Activated CD8-positive, alpha-beta memory T cell treated with anti-CD3 and anti-CD28 coated beads for 48 hours (primary cell): ENCODE measurements at regions not wholly inside any gene's neighbourhood (a gene's known extent, or its start where the extent isn't known, plus 50 kb on each side); places are given as distances from the start of the nearest gene placed in this dataset.
"Not testable (repeated sequence)": the region's sequence is repeated elsewhere in the genome, so short reads cannot be mapped to it uniquely, and the experiment has no call there.

ENCODE experiments used
- DNase-seq, 3 experiments: peaks; one replicate each; pipeline ENCODE4 v3.0.0-alpha.2; 2020; ENCODE audit warnings: low read depth in 2 of 3, low spot score in 2 of 3

DNA sequence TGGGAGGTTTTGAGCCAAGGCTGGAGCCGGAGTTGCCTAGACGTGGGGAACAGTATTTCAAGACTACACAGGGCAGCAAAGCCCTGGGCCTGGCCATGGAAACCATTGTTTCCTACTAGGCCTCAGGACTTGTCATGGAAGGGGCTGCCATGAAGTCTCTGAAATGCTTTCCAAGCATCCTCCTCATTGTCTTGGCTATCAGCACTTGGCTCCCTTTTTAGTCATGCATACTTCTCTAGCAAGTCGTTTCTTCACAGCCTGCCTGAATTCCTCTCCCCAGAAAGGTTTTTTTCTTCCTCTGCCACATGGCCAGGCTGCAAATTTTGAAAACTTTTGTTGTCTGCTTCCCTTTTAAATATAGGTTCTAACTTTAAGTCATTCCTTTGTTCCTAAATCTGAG, 406.6 kb upstream of the TMPRSS15 start:
- DNase-seq: no peak

DNA sequence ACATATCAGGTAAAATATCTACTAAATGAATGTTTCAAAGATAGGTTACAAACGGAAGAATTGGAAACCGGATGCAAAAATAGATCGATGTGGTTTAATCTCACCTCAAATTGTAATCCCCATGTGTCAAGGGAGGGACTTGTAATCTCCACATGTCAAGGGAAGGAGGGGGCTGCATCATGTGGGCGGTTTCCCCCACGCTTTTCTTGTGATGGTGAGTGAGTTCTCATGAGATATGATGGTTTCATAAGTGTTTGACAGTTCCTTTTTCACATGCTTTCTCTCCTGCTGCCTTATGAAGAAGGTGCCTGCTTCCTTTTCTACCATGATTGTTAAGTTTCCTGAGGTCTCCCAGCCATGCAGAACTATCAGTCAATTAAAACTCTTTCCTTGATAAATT, 408.7 kb upstream of the TMPRSS15 start:
- DNase-seq: no peak

DNA sequence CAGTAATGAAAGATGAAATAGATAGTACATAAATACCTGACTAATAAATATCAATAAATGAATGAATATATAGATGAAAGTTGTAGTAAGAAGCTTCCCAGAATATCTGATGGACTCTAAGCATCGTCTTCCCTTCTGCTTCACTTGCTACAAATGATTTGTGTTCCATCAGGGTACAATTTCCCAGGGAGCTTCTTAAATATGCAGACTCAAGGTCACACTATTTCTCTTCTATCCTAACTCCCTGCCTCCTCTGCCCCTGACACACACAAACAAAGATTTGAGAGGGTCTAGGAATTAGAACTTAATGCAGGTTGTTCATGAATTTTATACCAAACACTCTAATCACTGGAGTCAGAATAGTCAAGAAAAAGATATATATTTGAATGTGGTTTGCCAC, 415.9 kb upstream of the TMPRSS15 start:
- DNase-seq: no peak

DNA sequence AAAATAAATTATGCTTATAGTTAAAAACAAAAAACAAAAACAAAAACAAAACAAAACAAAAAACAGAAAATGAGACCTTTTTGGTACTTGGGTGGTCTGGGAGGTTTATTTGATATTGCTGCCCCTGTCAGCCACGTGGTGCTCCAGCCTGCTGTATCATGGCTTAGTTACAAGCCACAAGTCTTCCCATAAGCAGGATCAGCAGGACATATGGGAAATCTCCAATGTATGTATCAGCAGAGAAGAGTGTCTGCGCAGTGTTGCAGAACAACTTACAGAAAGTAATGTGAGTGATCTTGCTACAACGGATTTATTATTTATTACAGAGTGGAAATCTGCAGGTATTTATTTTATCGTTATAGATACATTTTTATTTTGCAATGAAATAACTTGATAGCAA, 423.0 kb upstream of the TMPRSS15 start:
- no peak for DNase-seq

DNA sequence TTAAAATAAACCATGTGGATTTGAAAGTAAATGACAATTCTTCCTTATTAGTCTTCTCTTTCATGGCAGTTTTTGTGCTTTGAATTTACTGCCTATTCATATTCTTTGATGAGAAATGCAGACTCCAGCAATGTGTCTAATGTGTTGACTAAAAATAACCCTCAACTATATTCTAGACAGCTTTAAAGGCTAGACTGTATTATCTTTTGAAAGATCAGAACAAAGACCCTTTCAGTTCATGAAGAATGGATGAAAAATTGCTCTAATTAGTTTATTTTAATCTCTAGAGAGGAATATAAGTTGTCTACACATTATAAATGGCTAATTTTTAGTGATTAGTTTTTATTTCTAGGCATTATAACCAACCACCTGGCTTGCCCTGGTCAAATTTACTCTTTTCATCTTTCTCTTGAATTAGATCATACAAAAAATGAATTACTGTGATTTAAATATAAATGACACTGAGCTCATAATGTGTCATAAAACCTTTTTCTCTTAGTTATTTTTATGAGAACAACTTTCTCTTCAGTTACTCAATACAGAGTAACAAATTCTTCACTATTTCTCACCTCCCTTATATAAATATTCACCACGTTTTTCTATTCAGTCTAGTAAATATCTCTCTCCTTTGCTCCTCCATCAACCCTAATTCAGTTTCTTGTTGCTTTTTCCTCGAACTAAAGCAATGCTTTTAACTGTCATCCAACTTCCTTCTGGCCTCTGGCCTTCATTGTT, 428.5 kb upstream of the TMPRSS15 start:
- no peak for DNase-seq

DNA sequence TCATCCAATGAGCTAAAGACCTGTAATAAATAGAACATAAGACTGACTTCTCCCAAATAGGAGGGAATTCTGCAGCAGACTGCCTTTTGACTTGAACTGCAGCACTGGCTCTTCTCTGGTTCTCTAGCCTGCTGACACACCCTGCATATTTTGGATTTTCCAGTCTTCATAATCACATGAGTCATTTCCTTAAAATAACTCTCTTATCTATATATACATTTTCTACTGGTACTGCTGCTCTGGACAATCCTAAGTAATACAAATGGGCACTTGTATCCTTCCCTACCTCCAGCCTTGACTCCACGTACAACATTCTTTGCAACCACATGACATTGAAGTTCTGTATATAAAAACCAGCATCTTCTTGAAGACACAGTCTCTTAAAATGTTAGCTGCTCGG, 429.4 kb upstream of the TMPRSS15 start:
- no peak for DNase-seq

DNA sequence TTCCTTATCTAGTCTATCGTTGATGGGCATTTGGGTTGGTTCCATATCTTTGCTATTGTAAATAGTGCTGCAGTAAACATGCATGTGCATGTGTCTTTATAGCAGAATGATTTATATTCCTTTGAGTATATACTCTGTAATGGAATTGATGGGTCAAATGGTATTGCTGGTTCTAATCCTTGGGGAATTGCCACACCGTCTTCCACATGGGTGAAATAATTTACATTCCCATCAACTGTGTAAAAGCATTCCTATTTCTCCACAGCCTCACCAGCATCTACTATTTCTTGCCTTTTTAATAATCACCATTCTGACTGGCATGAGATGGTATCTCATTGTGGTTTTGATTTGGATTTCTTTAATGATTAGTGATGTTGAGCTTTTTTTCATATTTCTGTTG, 430.5 kb upstream of the TMPRSS15 start:
- DNase-seq: not testable (repeated sequence)

DNA sequence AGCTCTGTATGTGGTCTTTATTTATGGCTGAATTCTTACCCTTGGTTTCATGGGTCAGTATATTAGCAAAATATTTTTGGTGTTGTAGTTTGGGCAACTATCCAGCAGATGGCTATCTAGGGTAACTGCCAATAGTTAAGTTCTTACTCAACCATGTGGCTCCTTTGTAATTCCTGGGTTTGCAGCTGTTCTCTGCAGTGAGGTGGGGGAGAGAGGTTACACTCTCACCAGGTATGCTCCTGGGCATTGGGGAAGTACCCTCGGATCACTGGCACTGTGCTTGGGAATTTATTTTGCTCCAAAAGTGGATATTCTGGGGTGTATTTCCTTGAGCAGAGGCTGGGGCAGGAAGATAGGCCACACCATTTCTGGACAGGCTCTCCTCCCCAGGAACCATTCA, 436.7 kb upstream of the TMPRSS15 start:
- DNase-seq: no peak

DNA sequence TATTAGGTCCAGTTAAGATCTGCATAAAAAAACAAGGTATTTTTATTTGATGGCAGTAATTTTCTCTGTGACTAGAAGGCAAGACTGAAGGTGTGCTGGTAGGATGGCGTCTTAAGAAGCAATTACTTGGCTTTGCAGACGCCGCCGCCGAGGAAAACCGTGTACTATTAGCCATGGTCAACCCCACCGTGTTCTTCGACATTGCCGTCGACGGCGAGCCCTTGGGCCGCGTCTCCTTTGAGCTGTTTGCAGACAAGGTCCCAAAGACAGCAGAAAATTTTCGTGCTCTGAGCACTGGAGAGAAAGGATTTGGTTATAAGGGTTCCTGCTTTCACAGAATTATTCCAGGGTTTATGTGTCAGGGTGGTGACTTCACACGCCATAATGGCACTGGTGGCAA, 454.0 kb upstream of the TMPRSS15 start:
- DNase-seq: not testable (repeated sequence)

DNA sequence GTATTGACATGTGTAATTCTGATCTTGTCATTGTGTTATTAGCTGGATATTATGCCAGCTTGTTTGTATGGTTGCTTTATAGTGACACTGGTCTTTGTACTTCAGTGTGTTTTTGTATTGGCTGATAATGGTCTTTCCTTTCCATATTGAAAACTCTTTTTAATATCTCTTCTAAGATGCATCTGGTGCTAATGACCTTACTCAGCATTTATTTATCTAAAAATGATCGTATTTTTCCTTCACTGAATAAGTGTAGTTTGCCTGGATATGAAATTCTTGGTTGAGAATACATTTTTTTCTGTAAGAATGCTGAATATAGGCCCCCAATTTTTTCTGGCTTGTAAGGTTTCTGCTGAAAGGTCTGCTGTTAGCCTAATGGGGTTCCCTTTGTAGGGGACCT, 465.5 kb upstream of the TMPRSS15 start:
- DNase-seq: no peak

DNA sequence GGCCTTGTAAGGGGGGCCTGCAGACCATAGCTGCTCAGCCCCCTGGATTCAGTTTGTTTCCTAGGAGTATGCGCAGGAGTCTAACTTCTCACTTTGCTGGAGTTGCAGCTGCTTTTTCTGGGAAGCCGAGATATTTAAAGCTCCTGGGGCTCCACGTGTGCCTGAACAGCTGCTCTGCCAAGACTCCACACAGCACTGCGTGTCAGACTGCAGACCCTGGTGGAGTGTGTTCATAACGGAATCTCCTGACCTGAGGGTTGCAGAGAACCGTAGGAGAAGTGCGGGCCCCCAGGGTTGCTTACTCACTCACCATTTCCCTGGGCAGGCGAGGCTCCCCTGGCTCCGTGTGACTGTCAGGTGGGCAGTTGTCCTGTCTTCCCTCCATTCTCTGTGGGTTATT, 474.3 kb upstream of the TMPRSS15 start:
- no peak for DNase-seq

DNA sequence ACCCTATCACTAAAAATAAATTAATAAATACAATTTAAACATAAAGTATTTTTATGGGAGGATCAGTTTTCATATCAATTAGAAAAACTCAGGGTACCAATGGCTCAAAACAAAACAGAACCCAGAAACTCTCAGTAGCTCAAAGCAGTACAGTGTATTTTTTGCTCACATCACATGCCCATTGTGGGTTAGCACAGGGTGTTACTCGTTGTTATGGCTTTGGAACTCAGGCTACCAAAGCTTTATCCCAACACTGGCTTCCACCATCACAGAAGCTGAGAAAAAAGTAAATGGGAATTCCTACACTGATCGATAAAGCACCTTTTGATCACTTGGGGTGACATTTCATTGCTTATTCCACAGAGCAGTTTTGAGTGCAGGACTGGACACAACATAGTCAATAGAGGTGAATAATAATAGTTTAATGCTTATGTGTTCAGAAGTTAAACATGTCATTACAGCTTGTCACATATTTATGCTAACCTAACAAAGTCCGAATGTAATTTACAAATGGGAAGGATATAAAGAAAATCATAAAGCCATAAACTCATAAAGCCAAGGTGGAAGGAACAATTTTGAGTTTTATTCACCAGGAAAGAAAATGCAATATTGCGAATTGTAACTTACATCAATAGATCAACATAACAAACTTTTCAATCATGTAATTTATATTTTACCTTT, 484.5 kb upstream of the TMPRSS15 start:
- DNase-seq: no peak

DNA sequence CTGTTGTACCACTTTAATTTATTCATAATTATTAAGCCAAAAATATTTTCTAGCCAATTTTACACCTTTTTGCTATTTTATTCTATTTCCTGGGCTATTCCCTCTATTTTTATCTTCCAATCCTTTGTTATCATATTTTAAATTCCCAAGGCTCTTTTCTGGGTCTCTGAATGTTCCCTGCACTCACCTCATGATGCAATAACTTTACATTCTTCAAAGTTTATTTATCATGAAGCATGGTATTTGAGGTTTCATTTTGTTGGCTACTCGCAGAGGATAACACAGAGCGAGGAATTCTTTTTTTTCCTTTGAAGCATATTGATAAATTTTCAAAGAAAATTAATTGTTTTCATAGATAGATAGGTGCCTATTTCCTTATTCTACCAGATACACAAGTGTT, 489.8 kb upstream of the TMPRSS15 start:
- no peak for DNase-seq

DNA sequence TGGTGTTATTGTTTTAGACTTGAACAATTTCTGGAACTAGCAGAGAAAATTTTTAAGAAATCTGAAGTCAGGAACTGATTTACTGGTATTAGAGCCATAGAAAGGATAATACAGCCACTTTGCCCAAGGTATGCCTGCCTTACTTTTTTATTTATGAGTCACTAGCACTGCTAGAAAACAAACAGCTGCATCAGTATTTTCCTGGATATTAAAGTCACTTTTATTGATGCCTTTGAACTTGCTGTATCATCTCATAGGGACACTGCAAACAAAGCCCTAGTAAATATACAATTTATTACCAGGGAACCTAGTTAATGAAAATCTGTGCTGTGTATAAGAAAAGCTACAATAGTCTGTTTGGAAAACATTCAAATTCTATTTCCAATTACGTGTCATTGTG, 490.8 kb upstream of the TMPRSS15 start:
- no peak for DNase-seq

DNA sequence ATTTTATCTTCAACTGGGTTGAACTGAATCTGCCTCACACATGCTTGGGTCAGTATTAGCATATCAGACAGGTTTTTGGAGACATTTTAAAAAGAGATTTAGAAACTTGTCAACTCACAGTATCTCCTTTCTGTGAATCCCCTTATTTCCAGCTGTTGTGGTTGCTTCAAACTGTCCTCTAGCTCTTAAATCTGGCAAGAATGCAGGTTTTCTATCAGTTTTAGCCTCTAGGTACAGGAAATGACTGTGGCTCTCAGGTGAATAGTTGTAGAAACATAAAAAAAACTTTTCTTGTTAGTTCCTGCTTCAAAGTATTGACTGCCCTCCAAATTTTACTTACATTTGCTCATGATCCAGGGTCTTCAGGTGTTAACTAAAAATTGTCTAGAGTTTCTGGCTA, 495.7 kb upstream of the TMPRSS15 start:
- DNase-seq: no peak

DNA sequence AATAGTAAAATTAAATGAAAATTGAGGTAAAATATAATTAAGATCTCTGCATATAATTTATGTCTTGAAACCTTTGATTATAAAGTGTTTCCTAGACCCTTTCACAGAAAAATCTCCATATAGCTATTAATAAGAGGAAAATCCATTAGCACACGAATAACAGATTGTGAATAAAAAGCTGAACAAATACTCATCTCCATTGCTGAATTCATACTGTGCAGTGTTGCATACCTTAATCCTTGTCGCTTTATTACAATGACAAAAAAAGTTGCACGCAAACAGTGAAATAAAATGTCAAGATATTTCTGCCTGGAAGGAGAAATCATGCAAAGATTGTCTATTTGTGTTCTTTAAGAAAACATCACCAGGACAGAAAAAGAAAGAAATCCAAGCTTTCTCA, 499.1 kb upstream of the TMPRSS15 start:
- DNase-seq: no peak

DNA sequence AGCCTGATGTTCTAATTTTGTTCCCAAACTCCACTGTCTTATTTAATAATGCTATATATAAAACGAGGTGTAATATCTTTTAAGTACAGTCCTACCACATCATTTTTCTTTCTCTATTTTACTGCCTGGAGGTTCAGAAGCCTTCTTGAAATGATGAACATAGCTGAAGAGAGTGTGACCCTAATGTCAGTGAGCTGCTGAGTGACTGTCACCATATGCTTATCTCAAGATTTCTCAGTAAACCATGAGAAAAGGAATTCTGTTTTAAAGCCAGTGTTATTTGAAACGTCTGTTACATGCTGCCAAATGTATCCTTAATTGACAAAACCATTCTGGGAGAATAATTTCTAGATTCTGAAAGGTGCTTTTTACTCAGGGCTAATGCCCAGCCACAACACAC, 503.5 kb upstream of the TMPRSS15 start:
- no peak for DNase-seq

DNA sequence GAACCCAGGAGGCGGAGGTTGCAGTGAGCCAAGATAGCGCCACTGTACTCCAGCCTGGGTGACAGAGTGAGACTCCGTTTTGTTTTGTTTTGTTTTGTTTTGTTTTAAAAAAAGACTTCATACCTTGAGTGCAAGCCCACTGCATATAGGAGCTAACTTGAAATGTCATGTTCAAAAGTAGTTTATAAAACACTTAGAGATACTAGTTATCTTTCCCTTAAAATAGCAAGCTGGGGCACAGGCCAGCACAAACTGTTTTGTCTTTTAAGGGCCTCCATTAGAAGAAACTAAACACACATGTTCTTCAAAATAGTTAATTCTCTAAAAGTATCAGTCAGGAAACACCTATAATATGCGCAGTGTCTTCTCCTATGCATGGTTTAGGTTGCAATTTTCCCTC, 505.1 kb upstream of the TMPRSS15 start:
- DNase-seq: no peak

DNA sequence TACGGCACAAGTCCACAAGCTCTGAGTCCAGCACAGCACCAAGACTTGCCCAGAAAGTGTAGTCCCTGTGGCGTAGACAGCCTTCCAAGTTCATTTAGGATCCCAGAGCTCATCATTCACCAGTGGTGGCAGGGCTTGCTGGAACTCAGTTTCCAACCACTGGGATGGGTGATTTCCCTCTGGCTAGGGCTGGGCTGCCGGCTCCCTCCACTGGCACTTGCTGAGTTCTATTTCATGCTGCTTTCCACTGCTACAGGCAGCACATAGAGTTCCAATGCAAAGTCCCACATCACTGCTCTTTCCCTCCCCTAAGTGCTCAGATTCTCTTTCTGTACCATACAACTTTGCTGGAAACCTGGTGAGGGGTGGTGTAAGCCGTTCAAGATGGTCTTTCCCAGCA, 510.3 kb upstream of the TMPRSS15 start:
- DNase-seq: no peak

DNA sequence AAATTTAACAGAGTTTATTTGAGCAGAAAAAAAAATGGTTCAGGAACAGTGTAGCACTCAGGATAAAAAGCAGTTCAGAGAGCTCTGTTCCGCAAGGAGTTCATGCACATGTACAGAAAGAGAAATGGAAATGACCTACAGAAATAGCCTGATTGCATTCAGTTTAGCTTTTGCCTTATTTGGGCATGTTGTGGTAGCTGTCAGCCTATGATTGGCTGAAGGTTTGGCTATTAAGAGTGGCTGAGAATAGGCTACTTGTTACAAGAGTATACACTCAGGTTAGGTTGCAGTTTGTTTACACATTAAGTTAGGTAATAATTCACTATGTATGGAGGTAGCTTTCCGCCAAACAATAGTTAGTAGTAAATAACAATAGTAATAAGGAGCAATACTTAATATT, 511.0 kb upstream of the TMPRSS15 start:
- DNase-seq: no peak

DNA sequence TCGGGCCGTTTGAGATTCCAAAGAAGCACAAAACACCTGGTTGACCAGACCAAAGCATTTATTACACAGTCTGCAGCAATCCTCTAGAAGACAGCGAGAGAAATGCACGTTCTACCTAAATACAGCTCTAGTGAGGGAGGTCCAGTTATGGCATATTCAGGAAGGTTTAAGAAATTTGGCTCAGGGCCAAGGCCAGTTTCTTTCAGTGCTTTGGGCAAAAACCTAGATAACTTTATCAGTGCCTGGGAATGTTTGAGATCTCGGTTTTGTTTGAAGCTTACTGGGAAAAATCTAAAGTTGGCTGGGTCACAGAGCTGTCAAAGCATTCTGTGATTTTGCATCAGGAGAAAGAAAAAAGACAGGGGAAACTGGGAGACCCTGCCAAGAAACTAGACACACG, 514.0 kb upstream of the TMPRSS15 start:
- no peak for DNase-seq

DNA sequence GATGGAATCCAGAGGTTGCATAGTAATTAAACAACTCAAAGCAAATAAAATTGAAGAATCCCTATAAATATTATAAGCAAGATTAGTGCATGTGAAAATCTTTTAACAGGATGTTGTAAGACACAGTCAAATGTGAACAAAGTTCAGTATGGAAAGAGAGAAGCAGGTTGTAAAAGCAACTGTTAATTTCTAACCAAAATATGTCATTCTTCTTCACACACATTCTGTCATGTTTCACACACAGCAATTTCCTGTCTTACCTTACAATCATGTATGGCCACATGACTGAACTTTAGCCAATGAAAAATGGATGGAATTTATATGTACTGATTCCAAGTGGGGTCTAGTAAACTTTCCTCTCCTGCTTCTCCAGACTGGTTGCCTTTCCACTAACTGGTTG, 527.7 kb upstream of the TMPRSS15 start:
- DNase-seq: no peak

DNA sequence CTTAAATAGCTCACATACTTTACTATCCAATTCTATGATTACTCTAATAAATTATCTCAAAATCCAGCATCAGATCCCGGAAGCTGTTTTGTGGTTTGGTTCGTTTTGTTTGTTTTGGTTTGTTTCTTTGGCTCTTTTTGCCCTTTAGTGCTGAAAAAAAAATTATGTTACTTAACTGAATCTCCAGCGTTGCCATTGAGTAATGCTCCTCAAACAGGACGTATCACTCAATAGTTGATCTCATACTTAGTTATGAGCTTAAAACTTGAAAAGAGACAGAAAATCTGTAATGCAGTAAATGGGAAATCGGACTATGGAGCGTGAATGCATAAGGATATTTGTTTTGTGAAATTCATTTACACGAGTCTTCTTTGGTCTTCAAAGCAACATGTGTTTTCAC, 533.8 kb upstream of the TMPRSS15 start:
- DNase-seq: no peak
